IMR-90 (cell line): ENCODE measurements at regions not wholly inside any gene's neighbourhood (a gene's known extent, or its start where the extent isn't known, plus 50 kb on each side); places are given as distances from the start of the nearest gene placed in this dataset.

ENCODE experiments used
- ATAC-seq: fragments of 200-7000 bp; cut with Tn5 transposase; 2 replicates; pipeline ENCODE4 v1.9.1; 2020; ENCODE audit warnings: low read depth, mild to moderate bottlenecking, moderate library complexity
- BruUV-seq: library from RNA; stranded (reverse); fragments of 400-500 nt; replicated peaks from 2 replicates; lab custom pipeline; 2021; lab: Mats Ljungman, UMichigan
- CTCF ChIA-PET: fragments of 300-600 bp; formaldehyde crosslinking; extraction: SDS; loops from one replicate; lab custom pipeline; 2021; ENCODE audit warnings: antibody characterized with exemption; lab: Yijun Ruan, JAX
- POLR2A ChIA-PET: fragments of 300-600 bp; sonication (Branson Sonifier 250); formaldehyde crosslinking; loops from one replicate; lab custom pipeline; 2022; ENCODE audit warnings: antibody characterized with exemption; ENCODE audit not compliant: unreplicated experiment; lab: Charles Lee
- DNase-seq: peaks from one replicate; pipeline ENCODE4 v3.0.0; 2013
- H2AFZ ChIP-seq: replicated peaks from 2 replicates; pipeline ENCODE3; 2013; ENCODE audit warnings: low read length, mild to moderate bottlenecking; ENCODE audit not compliant: poor library complexity
- H2AK5ac ChIP-seq: 2 replicates; pipeline ENCODE4 v1.6.1; 2013; ENCODE audit warnings: low read depth, low read length, inconsistent platforms
- H2AK9ac ChIP-seq: replicated peaks from 2 replicates; pipeline ENCODE3; 2013; ENCODE audit warnings: mild to moderate bottlenecking, low read depth, low read length, moderate library complexity; ENCODE audit not compliant: poor library complexity
- H2BK120ac ChIP-seq: 2 replicates; pipeline ENCODE4 v1.6.1; 2013; ENCODE audit warnings: low read depth, low read length, inconsistent platforms
- H2BK15ac ChIP-seq: 3 replicates; pipeline ENCODE4 v1.6.1; 2013; ENCODE audit warnings: low read depth, low read length, inconsistent platforms
- H2BK20ac ChIP-seq: 2 replicates; pipeline ENCODE4 v1.6.1; 2013; ENCODE audit warnings: low read depth, mild to moderate bottlenecking, inconsistent platforms, low read length, moderate library complexity
- H2BK5ac ChIP-seq: 2 replicates; pipeline ENCODE4 v1.6.1; 2013; ENCODE audit warnings: mild to moderate bottlenecking, low read depth, low read length, inconsistent platforms; ENCODE audit not compliant: poor library complexity, severe bottlenecking
- H3K14ac ChIP-seq: replicated peaks from 2 replicates; pipeline ENCODE4 v1.6.1; 2013; ENCODE audit warnings: low read depth, low read length, inconsistent platforms
- H3K18ac ChIP-seq: 2 replicates; pipeline ENCODE4 v1.6.1; 2013; ENCODE audit warnings: low read depth, low read length, control low read depth
- H3K23ac ChIP-seq: 2 replicates; pipeline ENCODE4 v1.6.1; 2013; ENCODE audit warnings: low read depth, low read length, inconsistent platforms
- H3K27ac ChIP-seq: 2 replicates; pipeline ENCODE4 v1.5.1; 2013; ENCODE audit warnings: mild to moderate bottlenecking, control low read depth, low read length; ENCODE audit not compliant: insufficient read depth
- H3K27me3 ChIP-seq: 2 replicates; pipeline ENCODE4 v1.6.1; 2013; ENCODE audit warnings: low read length; ENCODE audit not compliant: control insufficient read depth, insufficient read depth
- H3K36me3 ChIP-seq: 2 replicates; pipeline ENCODE4 v1.6.1; 2013; ENCODE audit warnings: low read length, mixed read lengths; ENCODE audit not compliant: control insufficient read depth, insufficient read depth
- H3K4ac ChIP-seq: 2 replicates; pipeline ENCODE4 v1.6.1; 2013; ENCODE audit warnings: low read depth, low read length, inconsistent platforms
- H3K4me1 ChIP-seq: 2 replicates; pipeline ENCODE4 v1.6.1; 2013; ENCODE audit warnings: low read length, mixed read lengths; ENCODE audit not compliant: control insufficient read depth, insufficient read depth
- H3K4me2 ChIP-seq: 2 replicates; pipeline ENCODE4 v1.6.1; 2013; ENCODE audit warnings: low read depth, mild to moderate bottlenecking, control low read depth, low read length, moderate library complexity
- H3K4me3 ChIP-seq: 2 replicates; pipeline ENCODE4 v1.5.1; 2013; ENCODE audit warnings: low read depth, mild to moderate bottlenecking, control low read depth, low read length, moderate library complexity; ENCODE audit not compliant: insufficient read depth
- H3K56ac ChIP-seq: 2 replicates; pipeline ENCODE4 v1.6.1; 2013; ENCODE audit warnings: low read length, inconsistent platforms; ENCODE audit not compliant: insufficient read depth; ENCODE audit errors: extremely low read depth
- H3K79me1 ChIP-seq, 2 experiments: 2 replicates each; pipeline ENCODE4 v1.6.1; 2013; ENCODE audit warnings: low read length in 2 of 2, inconsistent platforms in 1 of 2, low read depth in 1 of 2
- H3K9ac ChIP-seq: 2 replicates; pipeline ENCODE4 v1.6.1; 2013; ENCODE audit warnings: low read depth, low read length, control low read depth
- H3K9me1 ChIP-seq: 2 replicates; pipeline ENCODE4 v1.6.1; 2013; ENCODE audit warnings: low read length, inconsistent platforms; ENCODE audit not compliant: insufficient read depth
- H3K9me3 ChIP-seq: 2 replicates; pipeline ENCODE4 v1.6.1; 2013; ENCODE audit warnings: low read length; ENCODE audit not compliant: control insufficient read depth, insufficient read depth
- H4K20me1 ChIP-seq: 2 replicates; pipeline ENCODE4 v1.6.1; 2013; ENCODE audit warnings: low read length, inconsistent platforms; ENCODE audit not compliant: insufficient read depth
- H4K5ac ChIP-seq: 2 replicates; pipeline ENCODE4 v1.6.1; 2013; ENCODE audit warnings: mild to moderate bottlenecking, low read depth, low read length, control low read depth
- H4K8ac ChIP-seq, 2 experiments: 2 replicates each; pipeline ENCODE4 v1.6.1; 2013; ENCODE audit warnings: low read depth in 2 of 2, low read length in 2 of 2, control low read depth in 1 of 2, inconsistent platforms in 1 of 2
- H4K91ac ChIP-seq: 2 replicates; pipeline ENCODE4 v1.6.1; 2013; ENCODE audit warnings: low read depth, low read length, inconsistent platforms; ENCODE audit not compliant: insufficient read depth
- BHLHE40 ChIP-seq: fragments of 150-350 bp; IDR thresholded peaks from 2 replicates; pipeline ENCODE4 v1.6.1; 2016; ENCODE audit warnings: mild to moderate bottlenecking, low read depth, low read length
- CEBPB ChIP-seq: IDR thresholded peaks from 2 replicates; pipeline ENCODE4 v1.6.1; 2012; ENCODE audit warnings: low read depth, low read length, improper control_type of control experiment
- CHD1 ChIP-seq: IDR thresholded peaks from 2 replicates; pipeline ENCODE4 v1.6.1; 2012; ENCODE audit warnings: low read depth, low read length, improper control_type of control experiment
- CTCF ChIP-seq: conservative IDR thresholded peaks from 2 replicates; pipeline ENCODE4 v1.5.1; 2012; ENCODE audit warnings: mild to moderate bottlenecking, low read depth, low read length, improper control_type of control experiment
- ELK1 ChIP-seq: fragments of 150-350 bp; IDR thresholded peaks from 2 replicates; pipeline ENCODE4 v1.6.1; 2016; ENCODE audit warnings: low read depth, mild to moderate bottlenecking, low read length, moderate library complexity, borderline replicate concordance
- FOS ChIP-seq: fragments of 150-350 bp; IDR thresholded peaks from 2 replicates; pipeline ENCODE4 v1.6.1; 2016; ENCODE audit warnings: low read depth, low read length
- MAFK ChIP-seq: IDR thresholded peaks from 2 replicates; pipeline ENCODE4 v1.6.1; 2012; ENCODE audit warnings: low read depth, low read length, improper control_type of control experiment
- MAZ ChIP-seq: IDR thresholded peaks from 2 replicates; pipeline ENCODE4 v1.6.1; 2012; ENCODE audit warnings: low read depth, mild to moderate bottlenecking, low read length, improper control_type of control experiment, moderate library complexity, borderline replicate concordance
- MXI1 ChIP-seq: IDR thresholded peaks from 2 replicates; pipeline ENCODE4 v1.6.1; 2012; ENCODE audit warnings: low read depth, mild to moderate bottlenecking, low read length, moderate library complexity, borderline replicate concordance
- NFE2L2 ChIP-seq: fragments of 150-350 bp; IDR thresholded peaks from 2 replicates; pipeline ENCODE4 v1.6.1; 2016; ENCODE audit warnings: low read depth, mild to moderate bottlenecking, low read length
- POLR2A ChIP-seq: IDR thresholded peaks from 2 replicates; pipeline ENCODE4 v1.6.1; 2012; ENCODE audit warnings: mild to moderate bottlenecking, low read depth, low read length
- RAD21 ChIP-seq: IDR thresholded peaks from 2 replicates; pipeline ENCODE4 v1.6.1; 2012; ENCODE audit warnings: low read length, improper control_type of control experiment
- RCOR1 ChIP-seq: IDR thresholded peaks from 2 replicates; pipeline ENCODE4 v1.6.1; 2012; ENCODE audit warnings: mild to moderate bottlenecking, low read length, improper control_type of control experiment; ENCODE audit not compliant: insufficient replicate concordance
- RFX5 ChIP-seq: IDR thresholded peaks from 2 replicates; pipeline ENCODE4 v1.8.0; 2012; ENCODE audit warnings: low read depth, mild to moderate bottlenecking, low read length, moderate library complexity
- SMC3 ChIP-seq: fragments of 150-350 bp; IDR thresholded peaks from 2 replicates; pipeline ENCODE4 v1.6.1; 2016; ENCODE audit warnings: low read depth, mild to moderate bottlenecking, antibody characterized with exemption, low read length, moderate library complexity
- WGBS, 2 experiments: methylation state at CpG; one replicate each; pipeline versions ENCODE4 v1.1.5 to v1.1.7; 2013; ENCODE audit warnings: missing lambda C conversion rate in 2 of 2; ENCODE audit not compliant: insufficient read length in 1 of 2; ENCODE audit errors: extremely low coverage in 2 of 2; 5-methylcytosine and 5-hydroxymethylcytosine counted together
- dilution Hi-C: fragments of 300-500 bp; cut with HindIII; formaldehyde crosslinking; loops from one replicate; pipeline ENCODE4 v1.14.3; 2018; ENCODE audit warnings: low sequenced_read_pairs; ENCODE audit not compliant: unreplicated experiment
- in situ Hi-C: fragments of 300-500 bp; cut with MboI; formaldehyde crosslinking; loops from 3 replicates; pipeline ENCODE4 v1.14.3; 2019; ENCODE audit warnings: low sequenced_read_pairs, inconsistent platforms, mixed read lengths
- intact Hi-C: fragments of 100-400 bp; cut with micrococcal nuclease; formaldehyde crosslinking; loops from 2 replicates; pipeline ENCODE4 v1.10.0; 2022

- dilution Hi-C loops = no loop called here
- Histone ChIP-seq H3K9me3 (no peaks in the 10 kb centered on the region), H2AK5ac (peak overlapping the region; percentile 97), H2BK5ac (peak overlapping the region; percentile 46), H4K91ac (peak overlapping the region; percentile 56), H4K5ac (no peak overlapping the region; the same call in 1 of the 2 replicates), H3K36me3 (no peaks in the 10 kb centered on the region), H2AFZ (no peak overlapping the region), H3K14ac (peak overlapping the region; percentile 62), H3K4ac (peak overlapping the region; percentile 74), H2BK20ac (peak overlapping the region; percentile 14), H3K79me1 (no peaks in the 10 kb centered on the region), H3K56ac (no peak overlapping the region), H3K23ac (no peak overlapping the region; the same call in 1 of the 2 replicates), H2BK120ac (peak overlapping the region; percentile 60; the same call in 1 of the 2 replicates), H3K9me1 (peaks cover 14% of the 10 kb centered on the region), H3K27ac (peak overlapping the region; percentile 43; the same call in 1 of the 2 replicates), H3K27me3 (no peaks in the 10 kb centered on the region), H2AK9ac (no peak overlapping the region), H2BK15ac (peak overlapping the region; percentile 59), H3K9ac (no peak overlapping the region), H3K4me1 (peaks cover 16% of the 10 kb centered on the region), H4K8ac (peak overlapping the region in 1 of 2 experiments; percentile 38; a peak in 2 of 4 replicates), H3K18ac (no peak overlapping the region), H3K4me2 (no peak overlapping the region), H3K4me3 (no peak overlapping the region), H4K20me1 (no peaks in the 10 kb centered on the region)
- no peak for ATAC-seq
- no TSS peak for BruUV-seq
- no peak for TF ChIP-seq CTCF
- TF ChIP-seq FOS = no peak
- no peak for TF ChIP-seq MAZ
- TF ChIP-seq SMC3 = no peak
- no peak for TF ChIP-seq MAFK
- TF ChIP-seq BHLHE40 = no peak
- TF ChIP-seq NFE2L2 = no peak
- TF ChIP-seq CHD1 = no peak
- no peak for TF ChIP-seq ELK1
- no peak for TF ChIP-seq RFX5
- no peak for TF ChIP-seq CEBPB
- no peak for TF ChIP-seq RCOR1
- no peak for TF ChIP-seq POLR2A
- TF ChIP-seq RAD21 = no peak
- no peak for TF ChIP-seq MXI1
- 75% methylated on average over 4 of the region's 4 CpGs; no CpG with 5 or more reads in 1 of the 2 experiments for WGBS, 2 experiments
- intact Hi-C loops = no loop called here
- CTCF ChIA-PET = no interaction called here
- in situ Hi-C loops = no loop called here
- no peak for DNase-seq
- POLR2A ChIA-PET = no interaction called here
Observed at GRCh38 chr1:234920843-234921140, 207.8 kb downstream of the TOMM20 start.
